HG02852 (cell line): ENCODE measurements at regions not wholly inside any gene's neighbourhood (a gene's known extent, or its start where the extent isn't known, plus 50 kb on each side); places are given as distances from the start of the nearest gene placed in this dataset.
"Not testable (repeated sequence)": the region's sequence is repeated elsewhere in the genome, so short reads cannot be mapped to it uniquely, and the experiment has no call there.

Experiments used
- ATAC-seq: cut with Tn5 transposase; IDR thresholded peaks from one replicate; pipeline ENCODE4 v1.9.1; 2021; ENCODE audit warnings: mild to moderate bottlenecking, moderate library complexity; ENCODE audit not compliant: unreplicated experiment

DNA sequence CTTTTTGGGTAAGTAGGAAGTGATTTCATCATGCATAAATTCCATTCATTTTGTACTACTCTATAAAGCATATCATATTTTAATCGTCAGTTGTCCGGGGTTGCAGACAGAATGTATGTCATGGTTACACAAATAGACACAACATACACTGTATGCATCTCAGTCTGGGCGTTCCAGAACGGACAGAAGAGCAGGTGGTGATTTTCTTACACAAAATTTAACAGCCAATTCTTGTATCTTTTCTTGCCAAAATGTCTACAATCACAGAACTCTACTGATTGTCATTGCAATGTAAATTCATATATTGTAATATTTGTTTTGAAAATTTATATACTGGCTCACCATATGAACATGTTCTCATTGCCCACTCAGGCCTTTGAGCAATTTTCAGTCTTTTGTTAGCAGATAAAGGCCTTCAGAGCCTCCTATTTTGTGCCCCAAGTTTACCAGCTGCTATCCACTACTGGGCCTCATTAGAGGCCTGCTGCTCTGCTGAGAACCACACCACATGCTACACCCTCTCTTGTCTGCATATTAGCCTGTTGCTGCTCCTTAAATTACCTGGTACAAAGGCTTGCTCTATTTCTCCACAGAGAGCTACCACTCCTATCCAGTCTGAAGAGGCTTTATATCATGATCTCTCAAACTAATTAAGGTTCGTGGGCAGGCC is 61.5 kb downstream of the PRDM13 start:
- no peak for ATAC-seq

- ATAC-seq, result no peak
Measured at GRCh38 chr6:99689916-99690685, 83.5 kb downstream of the PRDM13 start.

GRCh38 chr6:99702287-99702686 is 95.7 kb downstream of the PRDM13 start:
- not testable (repeated sequence) for ATAC-seq

- ATAC-seq, result no peak
Measured at GRCh38 chr6:99709062-99709461, 102.4 kb downstream of the PRDM13 start.

- no peak for ATAC-seq
Measured at GRCh38 chr6:99711302-99711701, 104.7 kb downstream of the PRDM13 start.

DNA sequence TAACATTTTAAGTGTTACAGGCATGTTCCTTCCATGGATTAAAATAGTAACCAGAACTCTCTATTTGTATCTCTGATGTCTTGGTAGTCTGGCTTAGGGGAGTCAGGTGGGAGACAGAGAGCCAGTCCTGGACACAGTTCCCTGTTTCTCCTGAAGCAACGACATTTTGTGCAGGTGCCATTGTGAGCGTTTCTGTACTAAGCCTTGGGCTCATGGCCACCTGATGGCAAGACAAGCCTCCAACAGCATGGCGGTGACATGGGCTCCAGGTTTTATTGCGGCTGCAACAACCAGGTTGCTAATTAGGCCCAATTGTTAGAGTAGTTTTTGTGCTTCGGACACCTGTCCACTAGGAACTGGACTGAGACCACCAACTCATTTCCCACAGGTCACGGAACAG is 105.3 kb downstream of the PRDM13 start:
- no peak for ATAC-seq

- ATAC-seq, result no peak
Measured at GRCh38 chr6:99712519-99712918, 105.9 kb downstream of the PRDM13 start.

DNA sequence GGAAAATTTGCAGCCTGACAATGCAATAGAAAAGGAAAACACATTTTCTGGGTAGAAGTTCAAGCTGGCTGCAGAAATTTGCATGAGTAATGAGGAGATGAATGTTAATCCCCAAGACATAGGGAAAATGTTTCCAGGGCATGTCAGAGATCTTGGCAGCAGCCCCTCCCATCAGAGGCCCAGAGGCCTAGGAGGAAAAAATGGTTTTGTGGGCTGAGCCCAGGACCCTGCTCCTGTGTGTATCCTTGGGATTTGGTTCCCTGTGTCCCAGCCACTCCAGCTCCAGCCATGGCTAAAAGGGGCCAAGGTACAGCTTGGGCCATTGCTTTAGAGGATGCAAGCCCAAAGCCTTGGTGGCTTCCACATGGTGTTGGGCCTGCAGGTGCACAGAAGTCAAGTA is 115.4 kb downstream of the PRDM13 start:
- ATAC-seq, result not testable (repeated sequence)

GRCh38 chr6:99730237-99730636 is 123.6 kb downstream of the PRDM13 start:
- not testable (repeated sequence) for ATAC-seq

GRCh38 chr6:99736302-99736701 is 129.7 kb downstream of the PRDM13 start:
- ATAC-seq, result no peak

DNA sequence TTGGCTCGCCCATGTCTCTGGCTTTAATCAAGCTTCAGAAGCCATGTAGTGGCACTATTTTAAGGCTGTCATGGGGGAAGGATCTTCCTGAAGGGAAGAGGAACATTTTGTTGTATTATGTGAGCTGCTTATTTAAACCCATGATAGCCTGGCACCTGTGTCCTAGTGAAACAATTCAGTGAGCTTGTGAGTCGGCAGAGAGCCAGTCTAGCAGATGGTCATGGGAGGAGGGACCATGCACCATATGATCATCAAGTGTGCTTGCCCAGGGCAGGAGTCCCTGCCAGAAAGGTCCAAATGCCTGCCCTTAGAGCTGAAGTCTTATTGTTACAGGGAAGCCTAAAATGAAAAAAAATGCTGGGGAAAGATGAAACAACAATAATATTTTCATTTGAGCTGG is 132.9 kb downstream of the PRDM13 start:
- ATAC-seq, result no peak

DNA sequence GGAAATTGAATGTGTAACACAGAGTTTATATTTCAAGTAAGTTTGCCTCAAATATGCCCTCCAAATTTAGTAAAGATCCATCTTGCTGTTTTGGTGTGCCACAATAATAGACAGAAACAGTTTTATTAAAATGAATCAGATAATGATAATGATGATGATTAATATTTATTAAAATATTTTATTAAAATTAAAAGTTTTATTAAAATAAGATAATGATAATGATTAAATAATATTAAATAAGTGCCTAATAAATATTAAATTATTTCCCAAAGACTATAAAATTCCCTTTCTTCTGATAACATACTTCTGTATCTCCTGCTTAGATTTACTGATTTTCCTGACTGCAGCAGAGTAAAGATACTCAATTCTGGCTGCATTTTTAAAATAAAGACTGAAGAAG is 134.5 kb downstream of the PRDM13 start:
- no peak for ATAC-seq

DNA sequence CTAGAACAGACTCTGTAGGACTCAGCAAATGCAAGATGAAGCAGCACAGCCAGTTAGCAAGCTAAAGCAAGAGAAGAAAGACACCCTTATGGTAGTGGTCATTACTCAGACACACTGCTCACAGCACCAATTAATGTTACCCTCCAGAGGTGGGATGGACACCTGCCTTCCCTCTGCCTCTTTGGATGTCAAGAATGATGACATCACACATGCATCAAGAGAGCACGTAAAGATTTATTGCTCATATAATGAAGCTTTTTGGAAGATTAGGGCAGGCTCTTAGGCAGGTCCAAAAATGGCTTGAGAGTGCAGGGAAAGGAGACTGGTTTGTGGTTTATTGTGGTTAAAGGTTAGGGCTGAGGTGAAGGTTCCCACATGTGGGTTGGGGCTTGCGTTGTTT is 137.0 kb downstream of the PRDM13 start:
- no peak for ATAC-seq

- no peak for ATAC-seq
Measured at GRCh38 chr6:99745651-99746050, 139.0 kb downstream of the PRDM13 start.

DNA sequence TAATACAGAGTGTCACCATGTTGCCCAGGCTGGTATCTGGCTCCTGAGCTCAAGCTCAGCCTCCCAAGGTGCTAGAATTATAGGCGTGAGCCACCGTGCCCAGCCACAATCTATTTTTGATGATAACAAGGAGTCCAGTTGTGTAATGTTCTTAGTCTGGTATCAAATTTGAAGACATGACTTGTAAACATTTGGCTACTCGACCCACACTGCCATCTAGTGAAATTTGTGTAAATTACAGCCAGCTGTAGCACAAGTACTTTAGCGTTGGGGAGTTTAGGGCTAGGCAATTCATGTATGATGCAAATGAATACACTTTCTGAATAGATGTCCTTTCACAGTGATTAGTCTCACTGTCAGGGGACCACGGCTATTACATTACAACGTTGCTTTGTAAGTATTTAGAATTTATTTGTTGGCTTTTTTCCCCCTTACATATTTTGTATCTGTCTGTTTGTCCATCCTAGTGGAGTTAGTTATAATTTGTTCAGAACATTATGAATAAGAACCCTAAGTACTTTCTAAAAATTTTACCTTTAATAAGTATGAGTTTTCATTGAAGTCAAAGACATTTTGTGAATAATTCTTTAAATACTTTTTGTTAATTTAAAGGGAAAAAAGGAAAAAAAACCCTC is 139.7 kb downstream of the PRDM13 start:
- peak; percentile 94 for ATAC-seq

GRCh38 chr6:99761711-99762110 is 155.1 kb downstream of the PRDM13 start:
- no peak for ATAC-seq

- no peak for ATAC-seq
Measured at GRCh38 chr6:99768166-99768565, 161.5 kb downstream of the PRDM13 start.

- no peak for ATAC-seq
Measured at GRCh38 chr6:99779631-99780555, 173.3 kb downstream of the PRDM13 start.

GRCh38 chr6:99780556-99780885 is 173.9 kb downstream of the PRDM13 start:
- no peak for ATAC-seq

DNA sequence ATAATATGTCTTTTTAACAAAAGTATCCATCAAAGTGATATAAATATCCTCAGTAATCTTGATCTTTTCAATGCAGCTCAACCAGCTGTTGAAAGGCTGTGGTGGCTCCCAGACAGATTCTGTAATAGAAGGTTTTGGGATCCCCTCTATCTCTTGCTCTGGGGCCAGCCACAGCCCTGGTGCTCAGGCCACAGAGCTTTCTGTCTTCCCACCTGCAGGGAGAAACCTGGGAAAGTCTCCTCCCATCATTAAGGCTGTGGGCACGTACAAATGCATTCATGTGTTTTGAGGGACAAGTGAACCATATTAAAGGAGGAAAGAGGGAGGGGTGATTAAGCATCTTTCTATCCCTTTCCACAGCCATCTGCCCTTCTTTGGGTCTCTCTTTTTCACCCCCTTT is 183.1 kb downstream of the PRDM13 start:
- peak; percentile 63 for ATAC-seq

GRCh38 chr6:99790679-99791078 is 184.0 kb downstream of the PRDM13 start:
- ATAC-seq, result no peak
